CD4-positive, alpha-beta T cell treated with Interleukin-6 for 4 hours (primary cell): ENCODE measurements at regions not wholly inside any gene's neighbourhood (a gene's known extent, or its start where the extent isn't known, plus 50 kb on each side); places are given as distances from the start of the nearest gene placed in this dataset.
"Not testable (repeated sequence)": the region's sequence is repeated elsewhere in the genome, so short reads cannot be mapped to it uniquely, and the experiment has no call there.

ENCODE experiments used
- DNase-seq: peaks from one replicate; pipeline ENCODE4 v3.0.0-alpha.2; 2020; ENCODE audit warnings: mixed read lengths

DNA sequence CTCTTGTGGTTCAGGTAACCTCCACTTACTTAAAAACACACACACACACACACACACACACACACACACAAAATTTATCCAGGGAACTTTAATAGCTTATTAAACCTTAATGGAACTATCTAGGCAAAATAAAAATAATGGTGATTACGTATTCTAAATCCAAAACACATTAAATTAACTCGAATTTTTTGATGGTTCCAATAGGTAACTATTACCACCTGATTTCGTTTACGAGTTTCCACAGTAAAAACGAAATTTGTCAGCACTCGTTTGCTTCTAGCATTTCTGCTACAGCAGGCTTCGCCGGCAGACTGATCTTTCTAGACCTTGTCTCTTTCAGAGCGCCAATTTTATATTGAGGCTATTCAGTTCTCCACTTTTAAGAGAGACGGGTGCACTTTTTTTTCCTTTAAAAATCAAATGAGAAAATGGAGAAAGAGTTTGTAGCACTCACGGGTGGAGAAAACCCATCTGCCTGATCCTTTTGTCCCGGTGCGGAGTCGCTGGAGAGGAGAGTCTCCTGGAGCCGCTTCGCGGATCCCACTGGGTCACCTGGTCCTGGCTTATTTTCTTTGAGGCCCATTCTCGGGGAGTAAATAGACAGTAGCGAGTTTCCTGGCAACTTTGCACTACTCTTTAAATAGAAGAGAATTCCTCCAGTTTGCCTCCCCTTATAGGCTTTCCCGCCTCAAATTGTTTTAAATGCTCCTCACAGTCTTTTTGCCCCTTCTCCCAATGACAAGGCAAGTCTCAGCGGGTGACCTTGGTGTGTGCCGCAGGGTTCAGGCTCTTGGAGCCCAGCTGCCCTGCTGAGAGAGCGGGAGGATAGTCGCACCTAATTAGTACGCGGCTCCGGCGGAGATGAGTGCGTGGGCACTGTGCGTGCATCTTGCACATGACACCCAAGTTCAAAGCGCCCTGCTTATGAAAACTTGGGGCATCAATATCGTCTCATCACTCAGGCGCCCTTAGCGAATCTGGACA lies 117.0 kb downstream of the KCNRG start:
- peak; percentile 36 for DNase-seq

DNA sequence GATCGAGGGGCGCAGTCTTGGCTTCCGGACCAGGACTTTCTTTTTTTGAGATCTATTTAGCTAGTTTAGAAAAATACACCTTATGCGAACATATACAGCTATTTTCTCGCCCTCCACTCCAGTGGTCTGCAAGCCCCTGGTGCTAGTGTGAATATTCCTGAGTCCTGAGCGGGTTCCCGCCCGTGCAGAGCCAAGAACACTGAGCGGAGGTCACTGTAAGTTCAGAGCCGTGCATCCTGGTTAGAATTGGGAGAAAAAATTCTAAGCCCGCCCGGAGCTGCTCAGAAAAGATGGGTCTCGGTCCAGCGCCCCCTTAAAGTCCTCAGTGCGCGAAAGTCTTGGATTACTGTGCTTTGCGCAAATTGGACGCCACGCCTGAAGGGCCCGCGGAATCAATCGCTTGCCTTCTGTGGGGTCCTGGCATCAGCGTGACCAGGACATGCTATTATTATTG lies 117.7 kb downstream of the KCNRG start:
- no peak for DNase-seq

DNA sequence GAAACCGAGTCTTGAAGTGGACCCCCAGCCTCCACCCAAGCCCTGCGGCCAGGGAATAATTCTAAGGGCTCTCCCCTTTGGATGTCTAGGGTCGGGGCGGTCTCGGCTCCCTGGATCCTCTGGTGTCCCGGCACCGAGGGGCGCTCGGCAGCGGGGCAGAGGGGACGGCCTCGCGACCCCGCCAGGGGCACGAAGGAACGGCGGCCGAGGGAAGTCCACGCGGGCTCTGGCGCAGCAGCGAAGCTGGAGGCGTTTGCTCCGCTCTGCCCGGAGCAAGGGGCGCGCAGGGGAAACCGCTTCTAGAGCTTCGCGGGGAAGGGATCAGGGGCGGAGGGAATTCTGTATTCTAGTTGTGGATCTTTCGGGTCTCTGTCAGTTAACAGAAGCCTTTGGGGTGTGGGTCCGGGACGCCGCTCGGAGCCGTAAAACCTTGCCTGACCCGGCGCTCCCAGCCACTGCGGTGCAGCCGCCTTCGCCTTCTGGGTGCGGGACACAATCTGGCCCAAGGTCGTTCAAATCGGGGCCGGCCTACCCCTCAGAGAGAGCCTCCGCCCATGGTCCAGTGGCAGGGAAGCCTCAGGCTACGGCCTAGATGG lies 118.2 kb downstream of the KCNRG start:
- DNase-seq: no peak

DNA sequence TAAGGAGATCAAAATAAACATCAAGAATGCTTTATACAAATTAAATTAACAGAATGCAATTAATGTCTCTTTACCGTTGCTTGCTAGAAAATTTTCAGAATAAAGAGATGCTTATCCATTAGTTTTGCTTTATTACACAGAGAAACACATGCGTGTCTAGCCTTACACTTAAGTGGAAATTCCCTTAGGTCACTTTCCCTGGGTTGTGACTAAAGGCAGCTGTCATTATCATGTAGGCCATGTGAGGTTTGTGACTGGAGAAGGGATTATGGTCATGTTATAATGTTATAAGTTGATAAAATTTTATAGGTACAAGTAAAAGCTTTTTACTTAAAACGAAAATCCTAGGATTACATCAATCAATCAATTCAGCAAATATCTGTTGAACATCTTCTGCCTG lies 121.0 kb downstream of the KCNRG start:
- DNase-seq: no peak

DNA sequence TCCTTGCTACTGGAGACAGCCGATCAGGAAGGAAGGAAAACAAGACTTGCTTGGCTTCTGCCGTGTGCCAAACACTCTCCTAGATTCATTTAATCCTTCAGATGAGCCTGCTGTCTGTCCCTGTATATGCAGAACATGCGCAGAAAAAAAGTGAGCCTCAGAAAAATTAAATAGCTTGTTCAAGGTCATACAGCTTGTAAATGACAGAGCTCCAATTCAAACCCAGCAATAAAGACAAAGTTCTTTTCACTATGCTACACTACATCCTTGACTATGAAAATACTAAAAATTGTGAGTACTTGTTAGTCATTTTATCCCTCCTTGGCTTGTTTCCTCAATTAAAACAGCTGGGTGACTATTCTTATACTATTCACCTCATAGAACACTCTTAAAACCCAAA lies 121.4 kb downstream of the KCNRG start:
- DNase-seq: no peak

DNA sequence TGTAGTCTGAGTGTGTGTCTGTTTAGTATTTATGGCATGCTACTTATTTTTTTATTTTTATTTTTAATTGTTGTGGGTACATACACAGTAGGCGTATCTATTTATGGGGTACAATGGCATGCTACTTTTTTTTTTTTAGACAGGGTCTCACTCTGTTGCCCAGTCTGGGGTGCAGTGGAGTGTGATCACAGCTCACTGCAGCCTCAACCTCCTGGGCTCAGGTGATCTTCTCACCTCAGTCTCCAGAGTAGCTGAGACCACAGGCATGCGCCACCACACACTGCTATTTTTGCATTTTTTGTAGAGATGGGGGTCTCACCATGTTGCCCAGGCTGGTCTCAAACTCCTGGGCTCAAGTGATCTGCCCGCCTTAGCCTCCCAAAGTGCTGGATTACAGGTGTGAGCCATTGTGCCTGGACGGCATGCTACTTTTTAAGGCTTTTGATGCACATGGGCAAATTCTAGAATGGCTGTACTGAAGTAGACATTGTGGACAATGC lies 124.2 kb downstream of the KCNRG start:
- not testable (repeated sequence) for DNase-seq

DNA sequence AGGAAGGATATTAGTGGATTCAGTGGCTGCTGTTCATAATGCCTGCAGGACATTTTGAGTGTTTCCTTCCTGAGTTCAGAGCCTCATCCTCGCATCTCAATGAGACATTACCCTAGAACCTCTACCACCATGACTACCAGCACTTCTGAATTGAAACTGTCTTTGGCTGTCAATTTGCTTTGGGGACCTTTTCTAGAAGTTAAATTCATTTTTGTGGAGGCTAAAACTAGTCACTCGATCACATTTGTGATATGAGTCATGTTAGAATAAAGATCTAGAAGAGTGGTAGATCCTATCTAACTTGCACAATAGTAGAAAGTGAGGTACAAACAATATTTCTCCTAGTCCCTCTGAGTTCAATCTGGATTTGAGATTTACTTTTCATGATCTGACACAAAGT lies 124.9 kb downstream of the KCNRG start:
- no peak for DNase-seq

DNA sequence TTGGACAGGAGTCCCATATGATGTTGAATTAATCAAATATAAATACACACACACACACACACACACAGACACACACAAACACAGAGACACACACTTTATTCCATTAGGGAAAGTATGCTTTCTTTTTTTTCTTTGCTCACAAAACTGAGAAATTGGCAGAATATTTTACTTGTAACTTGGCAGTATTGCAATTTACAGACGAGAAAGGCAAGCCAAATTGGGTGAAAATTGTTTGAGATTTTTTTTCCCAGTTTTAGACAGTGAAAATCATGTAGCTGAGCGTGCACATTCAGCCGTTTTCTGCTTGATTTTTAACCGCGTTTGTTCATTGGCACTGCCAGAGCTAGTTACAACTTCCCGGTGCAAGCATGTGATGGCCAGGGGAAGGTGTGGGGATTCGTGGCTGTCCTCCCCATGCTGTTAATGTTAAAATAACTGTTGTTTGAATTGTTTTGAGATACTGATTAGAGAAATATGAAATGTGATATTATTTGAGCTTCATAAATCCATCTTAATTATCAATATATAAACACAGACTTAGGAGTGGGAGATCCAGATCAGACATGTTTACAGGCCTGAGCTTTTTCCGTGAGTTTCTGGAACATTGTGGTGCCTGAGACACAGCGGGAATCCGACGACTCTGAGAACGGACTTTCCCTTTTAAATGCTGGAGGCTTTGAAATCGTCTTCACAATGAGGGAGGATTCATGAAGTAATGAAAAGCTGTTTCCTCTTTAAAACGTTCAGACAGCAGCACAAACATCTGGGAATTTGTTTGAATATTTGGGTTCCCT lies 125.5 kb downstream of the KCNRG start:
- no peak for DNase-seq

DNA sequence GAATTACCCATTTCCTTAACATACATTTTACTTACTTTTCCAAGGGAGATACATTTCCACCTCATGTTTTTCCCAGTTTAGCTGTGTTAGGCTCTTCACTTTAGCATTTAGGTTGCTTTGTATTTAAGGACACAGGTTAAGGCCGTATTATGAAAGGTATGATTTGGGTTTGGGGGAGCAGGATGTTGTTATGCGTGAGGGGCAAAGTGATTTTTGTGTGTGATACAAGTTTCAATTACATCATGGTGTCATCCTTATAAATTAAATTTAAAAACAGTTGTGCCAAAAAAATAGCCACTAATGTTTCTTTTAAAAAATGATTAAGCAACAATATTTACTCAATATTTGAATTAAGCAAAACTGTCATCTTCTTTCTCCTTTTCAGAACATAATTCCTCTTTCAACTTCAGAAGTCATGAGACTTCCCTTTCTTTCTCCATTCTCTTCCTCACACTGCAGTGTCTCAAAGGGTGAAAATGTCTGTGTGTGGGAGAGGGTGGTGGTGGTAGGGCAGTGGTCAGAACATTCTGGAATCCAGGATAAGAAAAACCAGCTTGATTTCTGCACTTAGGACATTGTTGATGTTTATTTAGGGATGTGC lies 126.2 kb downstream of the KCNRG start:
- no peak for DNase-seq

DNA sequence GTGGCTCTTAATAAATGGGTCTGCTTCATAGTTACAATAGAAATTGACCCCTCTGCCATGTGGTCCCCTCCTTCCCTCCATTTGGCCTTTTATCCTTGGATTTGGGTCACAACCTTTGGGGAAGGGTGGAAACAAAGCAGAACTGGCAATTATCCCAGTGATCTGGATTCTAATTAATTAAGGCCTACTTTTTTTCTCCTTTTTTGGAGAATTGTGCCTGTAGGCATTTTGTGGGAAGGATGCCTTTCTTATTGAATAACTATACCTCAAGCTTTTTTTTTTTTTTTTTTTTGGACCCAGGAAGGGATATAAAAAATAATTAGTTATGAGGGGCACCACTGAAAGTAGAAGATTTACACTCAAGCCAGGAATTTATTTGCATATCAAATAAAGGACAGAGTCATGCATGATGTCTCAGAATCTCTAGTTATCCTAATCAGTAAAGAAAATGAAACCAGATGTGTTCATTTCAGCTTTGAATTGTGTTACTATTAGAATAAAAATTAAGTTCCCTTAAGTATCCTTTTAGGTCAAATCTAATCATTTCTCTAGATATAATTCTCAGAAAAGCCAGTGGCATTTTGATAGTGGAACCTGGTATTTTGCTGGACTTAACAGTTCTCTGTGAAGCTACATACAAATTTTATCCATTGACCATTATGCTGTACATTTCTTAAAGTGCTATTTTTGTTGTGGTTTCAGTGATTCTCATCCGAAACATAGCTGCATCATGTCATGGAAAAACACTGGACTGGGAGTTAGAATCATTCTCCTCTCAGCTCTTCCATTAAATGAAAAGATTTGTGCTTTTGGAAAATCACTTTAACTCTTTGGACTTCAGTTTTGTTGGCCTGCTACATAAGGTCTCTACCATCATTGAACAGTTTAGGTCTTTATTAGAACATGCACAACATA lies 129.3 kb downstream of the KCNRG start:
- no peak for DNase-seq

DNA sequence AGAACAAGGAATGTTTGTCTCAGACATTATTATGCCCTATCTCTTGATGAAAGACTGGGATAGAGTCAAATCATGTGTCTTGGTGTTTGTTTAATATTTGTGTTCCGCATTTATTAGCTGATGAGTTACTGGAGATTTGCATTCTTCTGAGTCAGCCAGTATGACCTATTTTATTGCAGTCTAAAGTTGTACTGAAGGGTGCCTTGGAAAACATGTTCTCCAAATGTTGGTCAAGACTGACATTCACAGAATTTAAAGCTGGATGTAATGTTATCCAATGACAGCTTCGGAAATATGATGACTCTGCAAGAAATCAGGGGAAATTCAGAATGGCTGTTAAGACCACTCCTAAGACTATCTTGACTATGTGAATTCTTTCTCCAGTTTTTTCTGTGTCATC lies 134.0 kb downstream of the KCNRG start:
- no peak for DNase-seq

DNA sequence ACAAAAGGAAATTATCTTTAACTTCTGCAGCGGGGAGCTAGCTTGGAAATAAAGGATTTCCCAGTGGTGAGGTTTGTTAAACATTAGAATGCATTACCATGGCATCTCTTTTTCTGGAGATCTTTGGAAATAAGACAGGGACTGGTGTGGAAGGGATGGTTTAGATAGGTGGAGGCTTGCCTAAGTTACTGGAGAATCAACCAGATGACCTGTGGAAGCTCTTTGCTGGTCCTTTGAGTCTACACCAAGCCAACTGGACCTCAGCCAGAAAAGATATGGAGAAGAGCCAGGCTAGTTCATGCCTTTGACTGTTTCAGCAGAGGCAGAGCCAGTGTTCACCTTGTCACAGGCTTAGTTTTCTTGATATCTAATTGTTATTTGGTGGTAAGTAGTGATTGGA lies 134.7 kb downstream of the KCNRG start:
- no peak for DNase-seq

DNA sequence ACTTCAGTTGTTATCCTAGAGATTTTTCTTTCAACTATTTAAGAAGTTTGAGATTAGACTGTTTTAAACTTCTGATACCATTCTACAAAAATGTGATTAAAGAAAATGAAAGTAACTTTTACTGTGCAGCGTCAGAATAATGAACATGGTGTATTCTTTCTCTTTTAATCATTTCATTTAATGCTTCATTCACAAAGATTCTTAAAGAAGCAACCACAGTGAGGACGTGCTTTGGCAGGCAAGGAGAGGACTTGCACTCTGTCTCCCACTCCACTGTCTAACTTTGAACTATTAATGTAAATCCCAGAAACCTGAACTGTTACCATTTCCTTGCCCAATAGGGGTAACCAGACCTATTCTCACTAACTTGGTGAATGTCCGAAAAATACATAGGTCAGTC lies 137.0 kb downstream of the KCNRG start:
- no peak for DNase-seq

DNA sequence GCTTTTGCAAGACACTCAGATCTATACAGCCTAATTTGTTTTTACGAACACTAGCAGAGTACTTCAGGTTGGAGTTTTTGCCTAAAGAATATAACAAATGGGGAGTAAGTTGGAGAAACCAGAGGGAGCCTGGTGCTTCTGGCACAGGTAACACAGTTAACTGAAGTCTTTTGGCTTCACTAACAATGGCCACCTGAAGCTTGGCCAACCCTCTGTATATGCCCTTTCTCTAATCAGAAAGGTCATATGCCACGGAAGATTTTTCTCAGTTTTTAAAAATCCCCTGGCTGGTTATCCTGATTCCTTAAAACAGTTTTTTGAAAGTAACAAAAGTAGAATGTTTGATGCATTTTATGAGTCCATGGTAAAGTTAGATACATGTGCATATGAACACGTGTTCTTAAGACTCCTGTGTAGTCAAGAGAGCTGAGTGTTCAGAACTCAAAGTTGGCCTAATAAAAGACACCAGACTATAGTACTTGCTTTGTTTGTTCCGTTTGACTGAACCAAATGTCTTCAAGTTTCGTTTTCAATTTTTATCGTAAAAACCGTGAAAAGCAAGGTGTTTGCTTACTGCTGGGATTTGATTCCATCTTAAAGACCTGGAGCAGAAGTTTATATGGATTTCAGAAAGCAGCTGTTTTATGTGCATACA lies 137.5 kb downstream of the KCNRG start:
- DNase-seq: no peak

DNA sequence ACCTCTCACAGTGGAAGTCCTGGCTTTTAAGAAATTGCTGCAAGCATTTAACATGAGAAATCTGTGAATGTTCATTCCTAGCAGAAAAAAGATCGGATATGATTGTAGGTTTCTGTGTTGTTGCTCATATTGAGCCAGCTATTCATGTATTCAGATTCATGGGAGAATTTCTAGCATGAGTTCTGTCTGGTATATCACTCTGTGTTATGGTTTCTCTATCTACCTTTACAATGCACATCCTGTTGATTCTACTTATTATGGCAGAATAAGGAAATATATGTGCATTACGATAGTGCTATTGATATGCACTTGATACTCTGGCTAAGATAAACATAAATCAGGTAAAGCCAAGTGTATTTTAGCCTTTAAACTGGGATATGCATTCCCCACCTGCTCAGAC lies 138.2 kb downstream of the KCNRG start:
- DNase-seq: no peak

DNA sequence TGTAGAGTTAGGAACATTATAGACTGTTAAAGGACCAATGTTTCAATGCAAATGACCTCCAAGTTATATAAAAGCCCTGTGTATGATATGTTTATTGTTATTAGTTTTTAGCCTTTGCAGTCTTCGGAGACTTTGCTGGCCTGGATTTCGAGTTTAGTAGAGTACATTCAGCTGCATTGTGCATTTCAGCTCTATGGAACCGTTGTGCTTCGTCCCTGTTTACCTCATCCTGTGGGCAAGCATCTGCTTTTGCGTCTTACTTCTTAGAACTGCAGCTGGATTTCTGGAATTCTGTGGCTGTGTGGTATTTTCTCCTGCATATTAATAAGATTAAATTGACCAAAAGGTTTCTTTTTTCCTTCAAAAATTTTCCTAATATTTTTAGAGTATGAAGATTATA lies 138.6 kb downstream of the KCNRG start:
- DNase-seq: no peak

DNA sequence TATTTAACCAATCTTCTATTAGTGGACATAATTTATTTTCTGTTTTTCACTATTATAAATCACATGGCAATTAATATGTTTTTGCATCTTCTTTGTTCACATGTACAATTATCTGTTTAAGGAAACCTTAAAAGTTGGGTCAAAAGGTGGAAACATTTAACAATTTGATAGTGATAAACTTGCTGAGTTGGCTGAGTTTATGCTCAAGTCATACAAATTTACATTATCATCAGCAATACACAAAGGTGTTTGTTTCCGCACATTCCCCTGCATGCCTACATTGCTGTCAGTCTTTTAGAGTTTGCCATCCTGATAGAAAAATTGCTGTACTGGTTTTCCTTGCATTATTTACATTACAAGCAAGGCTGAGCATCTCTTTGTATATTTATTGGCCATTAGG lies 139.5 kb downstream of the KCNRG start:
- DNase-seq: no peak

DNA sequence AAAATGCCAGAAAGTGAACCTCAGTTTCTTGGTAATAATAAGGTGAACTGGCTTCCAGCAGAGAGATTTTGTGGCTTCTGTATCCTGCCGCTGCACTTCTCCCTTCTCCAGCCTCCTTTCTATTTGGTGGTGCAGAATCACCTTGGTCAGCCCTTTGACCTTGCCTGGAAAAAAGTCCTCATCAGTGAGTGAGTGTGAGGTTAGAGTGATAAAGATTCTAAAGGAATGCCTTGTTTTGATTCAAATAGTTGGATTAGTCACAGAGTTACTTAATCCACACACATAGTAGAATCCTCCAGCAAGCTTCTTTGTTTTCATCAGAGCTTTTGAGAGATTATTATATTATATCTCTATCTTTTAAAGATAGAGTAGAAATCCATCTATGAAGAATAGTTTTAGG lies 140.9 kb downstream of the KCNRG start:
- DNase-seq: no peak

DNA sequence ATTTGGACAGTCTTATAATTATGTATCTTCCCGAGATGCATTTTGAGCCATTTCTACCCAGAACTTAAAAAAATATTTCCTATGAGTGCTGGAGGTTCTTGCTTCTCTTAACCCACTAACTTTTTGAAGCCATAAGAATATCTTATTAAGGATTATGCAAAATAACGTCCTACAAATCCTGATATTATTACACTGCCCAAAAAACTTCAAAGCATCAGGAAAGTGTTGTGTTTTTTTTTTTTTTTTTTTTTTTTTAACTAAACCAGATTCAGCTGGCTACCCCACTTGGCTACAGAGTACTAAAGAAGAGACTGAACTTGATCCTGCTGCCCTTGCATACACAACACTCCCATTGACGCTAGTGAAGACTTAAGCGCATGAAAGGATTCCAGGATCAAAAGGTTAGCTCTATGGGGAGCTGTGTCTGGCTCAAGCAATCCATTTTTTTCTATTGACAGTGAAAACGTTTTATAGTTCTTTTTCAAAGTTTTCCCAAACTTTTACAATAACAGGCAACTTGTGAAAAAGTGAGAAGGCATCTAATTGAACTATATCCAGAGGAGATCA lies 141.4 kb downstream of the KCNRG start:
- DNase-seq: no peak

DNA sequence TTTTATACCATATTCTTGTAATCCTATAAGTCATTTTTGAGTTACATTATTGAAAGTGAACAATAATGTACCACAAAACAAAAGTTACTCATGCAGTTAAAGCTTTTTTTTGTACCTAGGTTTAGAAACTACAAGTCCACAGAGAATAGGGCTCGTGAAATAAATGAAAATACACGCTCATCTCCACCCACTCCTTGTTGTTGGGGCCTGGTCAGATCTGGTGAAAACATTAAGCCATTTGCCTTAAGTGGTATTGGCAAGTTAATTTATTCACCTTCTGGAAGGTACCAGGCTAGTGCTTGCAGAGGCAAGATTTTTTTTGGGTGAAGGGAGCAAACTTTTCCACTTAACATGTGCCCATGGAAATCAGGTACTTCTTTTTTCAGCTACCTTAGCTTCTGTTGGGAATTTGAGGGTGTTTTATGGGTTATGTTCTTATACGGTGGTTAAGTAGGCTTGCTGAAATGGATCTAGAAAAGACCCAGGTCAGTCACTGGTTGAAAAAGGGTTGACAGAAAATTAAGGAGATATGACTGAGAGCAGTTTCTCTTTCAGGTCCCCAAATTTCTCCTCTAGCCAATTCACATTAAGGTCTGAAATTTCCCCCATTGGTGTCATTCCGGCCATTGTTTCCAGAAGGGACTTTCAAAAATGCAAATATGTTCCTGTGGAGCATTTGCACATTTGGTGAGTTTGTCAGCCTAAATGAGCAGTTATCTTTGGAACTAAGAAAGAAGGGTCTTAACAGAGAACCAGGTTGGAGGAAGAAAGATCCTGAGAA lies 143.3 kb downstream of the KCNRG start:
- no peak for DNase-seq
